ENCODE measurements at regions not wholly inside any gene's neighbourhood (a gene's known extent, or its start where the extent isn't known, plus 50 kb on each side); places are given as distances from the start of the nearest gene placed in this dataset.
"Not testable (repeated sequence)": the region's sequence is repeated elsewhere in the genome, so short reads cannot be mapped to it uniquely, and the experiment has no call there.

DNA sequence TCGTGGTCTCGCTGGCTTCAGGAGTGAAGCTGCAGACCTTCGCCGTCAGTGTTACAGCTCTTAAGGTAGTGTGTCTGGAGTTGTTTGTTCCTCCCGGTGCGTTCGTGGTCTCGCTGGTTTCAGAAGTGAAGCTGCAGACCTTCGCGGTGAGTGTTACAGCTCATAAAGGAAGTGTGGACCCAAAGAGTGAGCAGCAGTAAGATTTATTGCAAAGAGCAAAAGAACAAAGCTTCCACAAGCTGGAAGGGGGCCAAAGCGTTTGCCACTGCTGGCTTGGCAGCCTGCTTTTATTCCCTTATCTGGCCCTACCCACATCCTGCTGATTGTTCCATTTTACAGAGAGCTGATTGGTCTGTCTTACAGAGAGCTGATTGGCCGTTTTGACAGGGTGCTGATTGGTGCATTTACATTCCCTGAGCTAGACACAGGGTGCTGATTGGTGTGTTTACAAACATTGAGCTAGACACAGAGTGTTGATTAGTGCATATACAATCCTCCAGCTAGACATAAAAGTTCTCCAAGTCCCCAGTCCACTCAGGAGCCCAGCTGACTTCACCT is 1256.0 kb downstream of the STIM2 start:
- not testable (repeated sequence) for TF ChIP-seq CTCF, POLR2A (IDR thresholded peaks at IDR 0.05)
